Adrenal gland (tissue), 9 donors: ENCODE measurements at regions not wholly inside any gene's neighbourhood (a gene's known extent, or its start where the extent isn't known, plus 50 kb on each side); places are given as distances from the start of the nearest gene placed in this dataset.

Experiments used
- DNase-seq, 7 donors: peaks; one replicate each; pipeline ENCODE4 v3.0.0-alpha.2; 2019 to 2020
- H3K27ac ChIP-seq, 5 donors: fragments of 200-600 bp; sonication (generic) in 4 of 5; 1 replicate in 3 of 5; 2 replicates in 2 of 5; pipeline versions ENCODE4 v1.5.1 to v1.8.0; 2016 to 2020; ENCODE audit warnings: mild to moderate bottlenecking in 1 of 5
- H3K27me3 ChIP-seq: fragments of 200-600 bp; 2 replicates; pipeline ENCODE4 v1.8.0; 2021
- H3K36me3 ChIP-seq, 2 donors: fragments of 200-600 bp; replicated peaks in 1 of 2; 1 replicate in 1 of 2; 2 replicates in 1 of 2; pipeline versions ENCODE4 v1.5.1 to v1.8.0; 2018 to 2022
- H3K4me1 ChIP-seq, 2 donors: fragments of 200-600 bp; replicated peaks in 1 of 2; 1 replicate in 1 of 2; 2 replicates in 1 of 2; pipeline versions ENCODE4 v1.5.1 to v1.8.0; 2018 to 2021
- H3K4me3 ChIP-seq, 4 donors: fragments of 200-600 bp; sonication (generic) in 3 of 4; one replicate each; pipeline ENCODE4 v1.5.1; 2016 to 2018
- H3K9me3 ChIP-seq, 3 donors: fragments of 200-600 bp; sonication (generic) in 1 of 3; replicated peaks in 1 of 3; 1 replicate in 2 of 3; 2 replicates in 1 of 3; pipeline versions ENCODE4 v1.5.1 to v1.8.0; 2016 to 2021
- CTCF ChIP-seq, 6 experiments: fragments of 450-650 bp in 4 of 6; fragments of 200-600 bp in 2 of 6; sonication (generic) in 1 of 6; IDR thresholded peaks; 1 replicate in 5 of 6; 2 replicates in 1 of 6; pipeline versions ENCODE4 v1.5.1 to v1.8.0; 2016 to 2021; ENCODE audit warnings: antibody characterized with exemption in 6 of 6, mild to moderate bottlenecking in 2 of 6, moderate library complexity in 1 of 6
- POLR2A ChIP-seq, 2 donors: fragments of 450-650 bp; IDR thresholded peaks; one replicate each; pipeline ENCODE4 v1.6.1; 2017; ENCODE audit warnings: antibody characterized with exemption in 2 of 2, mild to moderate bottlenecking in 2 of 2, moderate library complexity in 1 of 2
- WGBS, 4 donors: extraction: QIAGEN DNeasy Blood & Tissue Kit in 2 of 4; methylation state at CpG; one replicate each; pipeline versions ENCODE4 v1.1.5 to v1.1.7; 2013 to 2017; 5-methylcytosine and 5-hydroxymethylcytosine counted together
- intact Hi-C, 2 donors: fragments of 100-400 bp; cut with DNase I; formaldehyde crosslinking; loops; one replicate each; pipeline versions ENCODE4 v1.14.1 to v1.15.0; 2022 to 2023
- donor health status: healthy with polysubstance abuse.
- donor health status: Bipolar disorder and iron deficiency.
- donor health status: DM: yes; HTN: yes; CAD: no.
- donor health status: DM: no; HTN: no; CAD: no.
- donor health status: DM: no; HTN: no; CAD: no.

- no peak for DNase-seq
- 53 to 58% (median 55%) methylated on average over 3 of the region's 3 CpGs for WGBS, 4 donors
- H3K36me3 ChIP-seq = no peaks in the 10 kb centered on the region
- TF ChIP-seq POLR2A (IDR thresholded peaks at IDR 0.05) (no peak), CTCF (IDR thresholded peaks at IDR 0.05) (no peak)
- H3K27me3 ChIP-seq = no peaks in the 10 kb centered on the region
- H3K4me1 ChIP-seq = no peaks in the 10 kb centered on the region
- intact Hi-C loops = no loop called here
- H3K4me3 ChIP-seq = no peak overlapping the region
- H3K9me3 ChIP-seq = no peaks in the 10 kb centered on the region
- no peak overlapping the region for H3K27ac ChIP-seq
These were observed 691.4 kb downstream of the CDH8 start for GRCh38 chr16:61344791-61345190.

GRCh38 chr16:61332461-61332860, 703.8 kb downstream of the CDH8 start:
- WGBS, 4 donors = 54 to 73% (median 67%) methylated on average over 2 of the region's 2 CpGs
- intact Hi-C loops = no loop called here
- no peaks in the 10 kb centered on the region for H3K36me3 ChIP-seq

GRCh38 chr16:61324044-61324443, 712.2 kb downstream of the CDH8 start:
- no peak overlapping the region for H3K4me3 ChIP-seq
- no peaks in the 10 kb centered on the region for H3K4me1 ChIP-seq
- H3K27ac ChIP-seq = no peak overlapping the region
- intact Hi-C loops = no loop called here
- no peak for TF ChIP-seq POLR2A (IDR thresholded peaks at IDR 0.05)
- no peak for TF ChIP-seq CTCF (IDR thresholded peaks at IDR 0.05)
- no peaks in the 10 kb centered on the region for H3K9me3 ChIP-seq
- H3K27me3 ChIP-seq = no peaks in the 10 kb centered on the region
- H3K36me3 ChIP-seq = no peaks in the 10 kb centered on the region
- no peak for DNase-seq
- 73 to 79% (median 77%) methylated on average over 4 of the region's 4 CpGs for WGBS, 4 donors

More at GRCh38 chr16:61332461-61332860, 703.8 kb downstream of the CDH8 start:
- no peak for DNase-seq
- H3K27ac ChIP-seq = no peak overlapping the region
- H3K9me3 ChIP-seq = no peaks in the 10 kb centered on the region
- H3K27me3 ChIP-seq = no peaks in the 10 kb centered on the region
- TF ChIP-seq CTCF (IDR thresholded peaks at IDR 0.05) (no peak), POLR2A (IDR thresholded peaks at IDR 0.05) (no peak)
- H3K4me3 ChIP-seq = no peak overlapping the region
- H3K4me1 ChIP-seq = no peaks in the 10 kb centered on the region

DNA sequence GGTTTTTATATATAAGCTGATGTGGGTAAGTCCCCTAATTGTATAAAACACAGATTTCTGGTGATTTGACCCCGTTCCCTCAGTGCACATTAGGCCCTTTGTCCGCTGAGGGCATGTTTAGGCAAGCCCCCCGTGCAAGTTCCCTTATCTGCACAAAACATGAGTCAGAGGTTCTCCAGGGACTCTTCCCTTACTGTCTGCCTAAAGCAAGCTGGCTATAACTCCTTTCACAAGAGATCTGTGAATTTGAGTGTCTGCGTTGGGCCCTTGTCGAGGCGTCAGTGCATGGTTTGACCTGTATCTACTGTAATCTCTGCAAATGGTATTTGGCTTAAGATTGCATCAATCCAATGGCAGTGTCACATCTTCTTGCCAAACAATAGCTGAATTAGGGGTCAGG, 712.8 kb downstream of the CDH8 start:
- Histone ChIP-seq H3K27me3 (no peaks in the 10 kb centered on the region), H3K4me1 (no peaks in the 10 kb centered on the region), H3K9me3 (no peaks in the 10 kb centered on the region), H3K4me3 (no peak overlapping the region), H3K27ac (no peak overlapping the region), H3K36me3 (no peaks in the 10 kb centered on the region)
- 63 to 68% (median 65%) methylated on average over 6 of the region's 6 CpGs for WGBS, 4 donors
- intact Hi-C loops = no loop called here
- no peak for TF ChIP-seq POLR2A (IDR thresholded peaks at IDR 0.05)
- TF ChIP-seq CTCF (IDR thresholded peaks at IDR 0.05) = no peak
- no peak for DNase-seq
